Spleen (tissue), 7 donors: ENCODE measurements at regions not wholly inside any gene's neighbourhood (a gene's known extent, or its start where the extent isn't known, plus 50 kb on each side); places are given as distances from the start of the nearest gene placed in this dataset.

ENCODE experiments used
- CTCF ChIP-seq, 11 experiments: fragments of 200-600 bp in 7 of 11; fragments of 450-650 bp in 4 of 11; sonication (generic) in 4 of 11; IDR thresholded peaks in 8 of 11; conservative IDR thresholded peaks in 3 of 11; 1 replicate in 7 of 11; 2 replicates in 4 of 11; pipeline versions ENCODE4 v1.4.0 to v1.8.0; 2016 to 2021; ENCODE audit warnings: antibody characterized with exemption in 11 of 11, inconsistent platforms in 4 of 11, mild to moderate bottlenecking in 1 of 11
- POLR2A ChIP-seq, 3 donors: fragments of 450-650 bp; IDR thresholded peaks; one replicate each; pipeline ENCODE4 v1.5.1; 2017; ENCODE audit warnings: antibody characterized with exemption in 3 of 3, mild to moderate bottlenecking in 1 of 3
- donor health status: DM: no; HTN: no; CAD: no; lungs with moderate emphysema.
- donor health status: DM: no; HTN: no; CAD: no.
- donor health status: DM: no; HTN: no; CAD: no.

- TF ChIP-seq POLR2A (IDR thresholded peaks at IDR 0.05) (no peak), CTCF (IDR thresholded peaks at IDR 0.05 in 8 of 11, conservative IDR thresholded peaks at IDR 0.05 in 3 of 11) (no peak)
These were observed 130.0 kb upstream of the MTNR1B start for GRCh38 chr11:92839450-92839849.
